ENCODE measurements at regions not wholly inside any gene's neighbourhood (a gene's known extent, or its start where the extent isn't known, plus 50 kb on each side); places are given as distances from the start of the nearest gene placed in this dataset.

DNA sequence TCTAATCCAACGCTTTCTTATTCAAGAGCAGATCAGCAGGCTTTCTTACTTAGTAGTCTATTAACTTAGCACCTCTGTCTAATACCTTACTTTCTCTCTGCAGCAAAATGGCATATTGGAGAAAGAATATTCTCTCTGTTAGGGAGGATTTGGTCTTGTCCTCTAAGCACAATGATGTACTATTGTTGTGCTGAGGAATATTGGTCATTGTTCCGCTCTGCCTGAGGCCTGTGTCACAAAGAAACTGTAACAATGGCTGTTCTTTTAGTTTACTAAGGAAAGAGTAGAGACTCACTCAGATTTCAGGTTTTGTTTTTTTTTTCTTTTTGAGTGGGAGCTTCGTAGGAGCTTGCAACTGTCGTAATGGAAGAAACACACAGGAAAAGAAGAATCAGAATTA lies 1358.8 kb downstream of the LRFN5 start:
- no peak for DNase-seq (ENCODE audit: low read depth in 2 of 2)
- TF ChIP-seq, protein P1, sequence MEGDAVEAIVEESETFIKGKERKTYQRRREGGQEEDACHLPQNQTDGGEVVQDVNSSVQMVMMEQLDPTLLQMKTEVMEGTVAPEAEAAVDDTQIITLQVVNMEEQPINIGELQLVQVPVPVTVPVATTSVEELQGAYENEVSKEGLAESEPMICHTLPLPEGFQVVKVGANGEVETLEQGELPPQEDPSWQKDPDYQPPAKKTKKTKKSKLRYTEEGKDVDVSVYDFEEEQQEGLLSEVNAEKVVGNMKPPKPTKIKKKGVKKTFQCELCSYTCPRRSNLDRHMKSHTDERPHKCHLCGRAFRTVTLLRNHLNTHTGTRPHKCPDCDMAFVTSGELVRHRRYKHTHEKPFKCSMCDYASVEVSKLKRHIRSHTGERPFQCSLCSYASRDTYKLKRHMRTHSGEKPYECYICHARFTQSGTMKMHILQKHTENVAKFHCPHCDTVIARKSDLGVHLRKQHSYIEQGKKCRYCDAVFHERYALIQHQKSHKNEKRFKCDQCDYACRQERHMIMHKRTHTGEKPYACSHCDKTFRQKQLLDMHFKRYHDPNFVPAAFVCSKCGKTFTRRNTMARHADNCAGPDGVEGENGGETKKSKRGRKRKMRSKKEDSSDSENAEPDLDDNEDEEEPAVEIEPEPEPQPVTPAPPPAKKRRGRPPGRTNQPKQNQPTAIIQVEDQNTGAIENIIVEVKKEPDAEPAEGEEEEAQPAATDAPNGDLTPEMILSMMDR (IDR thresholded peaks at IDR 0.05; ENCODE audit: low read depth, low read length) = no peak

DNA sequence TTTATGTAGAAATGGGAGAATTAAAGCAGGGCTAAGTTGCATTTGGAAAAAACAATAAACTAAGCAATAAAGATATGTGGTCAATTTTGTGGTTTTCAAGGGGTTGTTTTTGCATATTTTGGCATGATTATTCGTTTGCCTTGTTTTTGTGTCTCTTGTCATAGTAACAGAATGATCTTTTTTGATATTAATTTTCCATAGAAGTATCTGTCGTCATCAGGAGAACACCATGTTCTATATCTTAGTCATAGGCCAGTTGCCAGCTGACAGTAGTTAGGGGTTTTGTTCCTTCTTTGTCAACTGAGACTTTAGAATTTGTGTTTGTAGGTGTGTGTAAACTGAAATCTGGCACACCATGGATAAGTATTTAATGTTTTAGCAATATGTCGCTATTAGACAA lies 1354.8 kb downstream of the LRFN5 start:
- no peak for DNase-seq (ENCODE audit: low read depth in 2 of 2)
- TF ChIP-seq, protein P1 (IDR thresholded peaks at IDR 0.05; ENCODE audit: low read depth, low read length) = no peak
- no peak overlapping the region for H3K4me3 ChIP-seq (replicated peaks in 1 of 2; ENCODE audit: low read depth in 2 of 2, low read length in 2 of 2)

More for the DNA sequence above, 1358.8 kb downstream of the LRFN5 start:
- H3K4me3 ChIP-seq (replicated peaks in 1 of 2; ENCODE audit: low read depth in 2 of 2, low read length in 2 of 2) = no peak overlapping the region

DNA sequence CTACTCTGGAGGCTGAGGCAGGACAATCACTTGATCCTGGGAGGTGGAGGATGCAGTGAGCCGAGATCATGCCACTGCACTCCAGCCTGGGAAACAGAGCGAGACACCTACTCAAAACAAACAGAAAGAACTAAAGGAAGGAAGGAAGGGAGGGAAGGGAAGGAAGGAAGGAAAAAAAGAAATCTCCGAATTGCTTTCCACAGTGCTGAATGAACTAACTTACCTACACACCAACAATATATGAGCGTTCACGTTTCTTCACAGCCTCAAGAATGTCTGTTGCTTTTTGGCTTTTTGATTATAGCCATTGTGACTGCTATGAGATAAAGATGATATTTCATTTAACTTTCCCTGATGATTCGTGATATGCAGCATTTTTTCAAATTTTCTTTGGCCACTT lies 1343.7 kb downstream of the LRFN5 start:
- DNase-seq (ENCODE audit: low read depth in 2 of 2) = no peak
- no peak overlapping the region for H3K4me3 ChIP-seq (replicated peaks in 1 of 2; ENCODE audit: low read depth in 2 of 2, low read length in 2 of 2)
- TF ChIP-seq, protein P1 (IDR thresholded peaks at IDR 0.05; ENCODE audit: low read depth, low read length) = no peak

DNA sequence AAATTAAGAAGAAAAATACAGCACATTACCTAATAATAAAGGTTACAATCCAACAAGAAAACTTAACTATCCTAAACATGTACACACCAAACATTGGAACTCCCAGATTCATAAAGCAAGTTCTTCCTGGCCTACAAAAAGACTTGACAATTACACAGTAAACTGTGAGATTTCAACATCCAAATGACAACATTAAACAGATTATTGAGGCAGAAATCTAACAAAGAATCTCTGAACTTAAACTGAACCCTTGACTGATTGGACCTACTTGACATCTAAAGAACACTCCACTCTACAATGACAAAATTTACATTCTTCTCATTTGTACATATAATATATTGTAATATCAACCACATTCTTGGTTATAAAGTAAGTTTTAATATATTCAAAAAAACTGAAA lies 1341.3 kb downstream of the LRFN5 start:
- TF ChIP-seq, protein P1 (IDR thresholded peaks at IDR 0.05; ENCODE audit: low read depth, low read length) = no peak
- no peak for DNase-seq (ENCODE audit: low read depth in 2 of 2)
- no peak overlapping the region for H3K4me3 ChIP-seq (replicated peaks in 1 of 2; ENCODE audit: low read depth in 2 of 2, low read length in 2 of 2)

DNA sequence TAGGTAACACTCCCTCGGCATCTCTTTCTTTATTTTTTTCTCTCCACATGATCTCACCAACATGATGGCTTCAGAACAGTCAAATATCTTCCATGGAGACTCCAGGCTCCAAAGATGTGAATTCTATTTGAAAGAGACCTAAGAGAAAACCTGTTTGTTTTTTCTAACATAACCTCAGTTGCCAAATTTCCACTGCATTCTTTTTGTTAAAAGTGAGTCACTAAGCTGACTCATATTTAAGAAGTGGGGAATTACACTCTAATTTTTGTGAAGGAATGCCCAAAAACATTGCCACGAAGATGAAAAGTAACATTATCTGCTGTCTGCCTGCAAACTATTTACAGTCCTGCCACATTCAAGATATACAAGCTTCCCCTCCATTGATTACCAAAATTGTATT lies 1337.6 kb downstream of the LRFN5 start:
- H3K4me3 ChIP-seq (replicated peaks in 1 of 2; ENCODE audit: low read depth in 2 of 2, low read length in 2 of 2) = no peak overlapping the region
- TF ChIP-seq, protein P1 (IDR thresholded peaks at IDR 0.05; ENCODE audit: low read depth, low read length) = no peak
- DNase-seq (ENCODE audit: low read depth in 2 of 2) = peak; percentile 8 to 25

DNA sequence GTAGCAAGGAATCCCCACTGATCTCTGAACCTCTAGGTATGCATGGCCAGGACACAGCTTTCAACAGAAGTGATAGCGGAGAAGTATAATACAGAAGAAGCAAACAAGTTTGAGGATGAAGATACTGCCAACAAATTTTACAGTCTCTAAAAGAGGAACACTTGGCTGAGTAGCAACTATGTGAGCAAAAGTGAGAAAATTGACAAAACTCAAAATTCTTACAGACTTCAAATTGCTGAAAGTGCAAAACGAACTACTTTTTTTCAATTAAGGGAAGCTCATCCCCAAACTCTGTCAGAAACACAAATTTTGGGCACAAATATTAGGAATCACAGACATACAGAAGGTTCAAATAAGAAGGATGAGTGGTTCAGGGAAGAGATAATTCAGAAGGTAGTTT lies 1324.6 kb downstream of the LRFN5 start:
- TF ChIP-seq, protein P1 (IDR thresholded peaks at IDR 0.05; ENCODE audit: low read depth, low read length) = no peak
- no peak overlapping the region for H3K4me3 ChIP-seq (replicated peaks in 1 of 2; ENCODE audit: low read depth in 2 of 2, low read length in 2 of 2)
- no peak for DNase-seq (ENCODE audit: low read depth in 2 of 2)

DNA sequence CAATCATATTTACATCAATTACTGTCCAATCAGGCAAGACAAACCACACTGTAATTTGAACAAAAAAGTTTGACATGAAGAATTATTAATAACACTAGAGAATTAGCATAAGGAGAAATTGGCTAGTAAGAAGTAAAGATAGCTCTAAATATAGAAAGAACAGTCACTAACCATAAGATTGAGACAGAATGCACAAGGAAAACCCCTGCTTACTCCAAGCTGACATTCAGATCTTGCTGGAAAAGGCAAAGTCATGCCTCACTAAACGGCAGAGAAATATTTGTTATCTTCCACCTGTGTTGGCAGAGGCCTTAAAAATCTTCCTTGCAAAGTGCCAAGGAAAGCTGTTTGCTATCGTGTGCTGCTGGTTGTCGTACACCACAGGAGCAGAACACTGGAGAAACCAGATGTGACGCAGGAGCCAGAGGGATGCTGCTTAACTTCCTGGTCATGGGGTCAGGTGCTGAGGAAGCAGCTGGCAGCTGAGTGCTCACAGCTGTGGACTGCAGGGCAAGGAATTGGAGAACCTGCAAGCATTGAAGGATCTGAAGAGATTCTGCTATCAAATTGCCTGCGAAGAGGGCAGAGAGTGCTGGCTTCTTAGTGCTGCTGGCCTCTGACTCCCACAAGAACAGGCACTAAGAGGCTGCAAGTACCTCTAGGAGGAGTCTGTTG lies 1323.3 kb downstream of the LRFN5 start:
- no peak overlapping the region for H3K4me3 ChIP-seq (replicated peaks in 1 of 2; ENCODE audit: low read depth in 2 of 2, low read length in 2 of 2)
- TF ChIP-seq, protein P1 (IDR thresholded peaks at IDR 0.05; ENCODE audit: low read depth, low read length) = no peak
- DNase-seq (ENCODE audit: low read depth in 2 of 2) = peak in 1 of 2 donors; percentile 3
